K562 (cell line): ENCODE measurements at regions not wholly inside any gene's neighbourhood (a gene's known extent, or its start where the extent isn't known, plus 50 kb on each side); places are given as distances from the start of the nearest gene placed in this dataset.

Source experiments
- ATAC-seq: fragments of 200-7000 bp; cut with Tn5 transposase; 3 replicates; pipeline ENCODE4 v1.9.1; 2020; ENCODE audit warnings: moderate library complexity
- BruUV-seq: library from RNA; stranded (reverse); fragments of 400-500 nt; replicated peaks from 2 replicates; lab custom pipeline; 2021; lab: Mats Ljungman, UMichigan
- CTCF ChIA-PET: fragments of 300-600 bp; formaldehyde crosslinking; extraction: SDS; loops from one replicate; lab custom pipeline; 2021; ENCODE audit warnings: low intra/inter-chr PET ratio; lab: Yijun Ruan, JAX
- POLR2A ChIA-PET: fragments of 300-600, 350-650 bp; sonication (Branson Sonifier 250); formaldehyde crosslinking; extraction: SDS; loops from one replicate; lab custom pipeline; 2021; ENCODE audit warnings: antibody characterized with exemption, inconsistent platforms; lab: Yijun Ruan, JAX
- DNase-seq, 4 experiments: peaks; one replicate each; pipeline versions ENCODE4 v3.0.0 to v3.0.0-alpha.2; 2011 to 2018; ENCODE audit warnings: low spot score in 3 of 4, mixed read lengths in 3 of 4; ENCODE audit errors: extremely low read depth in 1 of 4
- FAIRE-seq: peaks from 2 replicates; lab custom pipeline; 2011; peaks lifted over from hg19 to GRCh38; lab: Jason Lieb, UNC
- H2AFZ ChIP-seq: 2 replicates; pipeline ENCODE4 v1.6.0; 2011; ENCODE audit warnings: low read depth, low read length, control low read depth, inconsistent platforms
- H3K27ac ChIP-seq: fragments of 200-600 bp; 3 replicates; pipeline ENCODE4 v1.8.0; 2011; ENCODE audit warnings: low read depth, mild to moderate bottlenecking, control low read depth, inconsistent platforms, low read length, moderate library complexity, mixed read lengths; ENCODE audit errors: extremely low read depth
- H3K27me3 ChIP-seq, 2 experiments: fragments of 300-600 bp in 1 of 2; 2 replicates in 1 of 2; 3 replicates in 1 of 2; pipeline versions ENCODE4 v1.6.0 to v1.8.0; 2011; ENCODE audit warnings: inconsistent platforms in 2 of 2, low read length in 2 of 2, mild to moderate bottlenecking in 1 of 2, mixed read lengths in 1 of 2, moderate library complexity in 1 of 2; ENCODE audit not compliant: control insufficient read depth in 2 of 2, insufficient read depth in 2 of 2
- H3K36me3 ChIP-seq: fragments of 300-600 bp; 3 replicates; pipeline ENCODE4 v1.8.0; 2011; ENCODE audit warnings: mild to moderate bottlenecking, low read length, inconsistent platforms; ENCODE audit not compliant: control insufficient read depth, insufficient read depth
- H3K4me1 ChIP-seq, 2 experiments: fragments of 200-600 bp in 1 of 2; replicated peaks in 1 of 2; 2 replicates in 1 of 2; 3 replicates in 1 of 2; pipeline versions ENCODE4 v1.5.1 to v1.8.0; 2011; ENCODE audit warnings: inconsistent platforms in 2 of 2, low read length in 2 of 2, mild to moderate bottlenecking in 1 of 2, mixed read lengths in 1 of 2, moderate library complexity in 1 of 2; ENCODE audit not compliant: control insufficient read depth in 2 of 2, insufficient read depth in 2 of 2
- H3K4me2 ChIP-seq: 2 replicates; pipeline ENCODE4 v1.6.1; 2011; ENCODE audit warnings: low read length, control low read depth, inconsistent platforms, mixed read lengths; ENCODE audit not compliant: insufficient read depth
- H3K4me3 ChIP-seq: fragments of 200-600 bp; sonication (generic), shearing (Covaris generic); 2 replicates; pipeline ENCODE4 v1.5.1; 2016; ENCODE audit warnings: control low read depth, inconsistent platforms
- H3K79me2 ChIP-seq: fragments of 200-600 bp; 3 replicates; pipeline ENCODE4 v1.8.0; 2011; ENCODE audit warnings: low read length, inconsistent platforms; ENCODE audit not compliant: control insufficient read depth, insufficient read depth
- H3K9ac ChIP-seq, 2 experiments: 2 replicates each; pipeline versions ENCODE4 v1.6.0 to v1.6.1; 2011; ENCODE audit warnings: low read depth in 2 of 2, low read length in 2 of 2, control low read depth in 1 of 2, inconsistent platforms in 1 of 2, mild to moderate bottlenecking in 1 of 2, mixed read lengths in 1 of 2; ENCODE audit not compliant: insufficient read depth in 1 of 2
- H3K9me1 ChIP-seq: one replicate; pipeline ENCODE4 v1.6.0; 2011; ENCODE audit warnings: inconsistent platforms, mild to moderate bottlenecking, low read length, moderate library complexity; ENCODE audit not compliant: control insufficient read depth, insufficient read depth
- H3K9me3 ChIP-seq: replicated peaks from 2 replicates; pipeline ENCODE4 v1.5.1; 2011; ENCODE audit warnings: low read depth, low read length, inconsistent platforms; ENCODE audit not compliant: control insufficient read depth, insufficient read depth
- H4K20me1 ChIP-seq: replicated peaks from 2 replicates; pipeline ENCODE4 v1.6.1; 2011; ENCODE audit warnings: low read length, inconsistent platforms, mixed read lengths; ENCODE audit not compliant: control insufficient read depth, insufficient read depth
- L3MBTL2 ChIP-seq: fragments of 450-650 bp; IDR thresholded peaks from 2 replicates; pipeline ENCODE4 v1.6.1; 2016; ENCODE audit warnings: mild to moderate bottlenecking, moderate library complexity
- MAZ ChIP-seq, 2 experiments: fragments of 450-650 bp in 1 of 2; sonication (generic) in 1 of 2; formaldehyde crosslinking; IDR thresholded peaks in 1 of 2; conservative IDR thresholded peaks in 1 of 2; 2 replicates each; pipeline versions ENCODE4 v1.4.0 to v1.5.0; 2020; ENCODE audit warnings: mild to moderate bottlenecking in 1 of 2, missing genetic modification reagents in 1 of 2
- SP2 ChIP-seq: IDR thresholded peaks from 2 replicates; pipeline ENCODE4 v1.6.1; 2011; ENCODE audit warnings: mild to moderate bottlenecking, low read depth, low read length, moderate library complexity; ENCODE audit not compliant: poor library complexity, severe bottlenecking; ENCODE audit errors: extremely low read depth
- YY1 ChIP-seq, 3 experiments: IDR thresholded peaks; 2 replicates each; pipeline ENCODE4 v1.6.1; 2011; ENCODE audit warnings: low read length in 2 of 3, mild to moderate bottlenecking in 2 of 3, moderate library complexity in 2 of 3, borderline replicate concordance in 1 of 3, control low read depth in 1 of 3, low read depth in 1 of 3; ENCODE audit not compliant: insufficient read depth in 3 of 3, insufficient replicate concordance in 2 of 3, control insufficient read depth in 1 of 3, insufficient read length in 1 of 3; ENCODE audit errors: extremely low read depth in 1 of 3
- ZNF282 ChIP-seq: sonication (generic); formaldehyde crosslinking; IDR thresholded peaks from 2 replicates; pipeline ENCODE4 v1.8.1; 2023; ENCODE audit warnings: missing genetic modification reagents
- WGBS: fragments of 100-300 bp; shearing (Covaris generic); methylation state at CpG from one replicate; pipeline ENCODE4 v1.1.6; 2016; ENCODE audit warnings: low coverage, mixed read lengths; ENCODE audit not compliant: insufficient coverage; ENCODE audit errors: missing lambda C conversion rate; 5-methylcytosine and 5-hydroxymethylcytosine counted together
- in situ Hi-C: fragments of 300-500 bp; cut with MboI; formaldehyde crosslinking; loops from 4 replicates; pipeline ENCODE4 v1.15.0; 2018; ENCODE audit warnings: inconsistent platforms, mixed read lengths
- intact Hi-C: fragments of 100-400 bp; cut with micrococcal nuclease; formaldehyde crosslinking; loops from 2 replicates; pipeline ENCODE4 v1.14.2; 2022
- TF ChIP-seq, protein P1 (sequence below): fragments of 250-450 bp; sonication (Bioruptor Pico); IDR thresholded peaks from 2 replicates; pipeline ENCODE4 v1.8.0; 2021; ENCODE audit warnings: borderline replicate concordance, mild to moderate bottlenecking, moderate library complexity; ENCODE audit not compliant: poor library complexity, severe bottlenecking
- TF ChIP-seq, protein P2 (sequence below): fragments of 450-650 bp; IDR thresholded peaks from 2 replicates; pipeline ENCODE4 v1.6.1; 2016; ENCODE audit warnings: mild to moderate bottlenecking, moderate library complexity

DNA sequence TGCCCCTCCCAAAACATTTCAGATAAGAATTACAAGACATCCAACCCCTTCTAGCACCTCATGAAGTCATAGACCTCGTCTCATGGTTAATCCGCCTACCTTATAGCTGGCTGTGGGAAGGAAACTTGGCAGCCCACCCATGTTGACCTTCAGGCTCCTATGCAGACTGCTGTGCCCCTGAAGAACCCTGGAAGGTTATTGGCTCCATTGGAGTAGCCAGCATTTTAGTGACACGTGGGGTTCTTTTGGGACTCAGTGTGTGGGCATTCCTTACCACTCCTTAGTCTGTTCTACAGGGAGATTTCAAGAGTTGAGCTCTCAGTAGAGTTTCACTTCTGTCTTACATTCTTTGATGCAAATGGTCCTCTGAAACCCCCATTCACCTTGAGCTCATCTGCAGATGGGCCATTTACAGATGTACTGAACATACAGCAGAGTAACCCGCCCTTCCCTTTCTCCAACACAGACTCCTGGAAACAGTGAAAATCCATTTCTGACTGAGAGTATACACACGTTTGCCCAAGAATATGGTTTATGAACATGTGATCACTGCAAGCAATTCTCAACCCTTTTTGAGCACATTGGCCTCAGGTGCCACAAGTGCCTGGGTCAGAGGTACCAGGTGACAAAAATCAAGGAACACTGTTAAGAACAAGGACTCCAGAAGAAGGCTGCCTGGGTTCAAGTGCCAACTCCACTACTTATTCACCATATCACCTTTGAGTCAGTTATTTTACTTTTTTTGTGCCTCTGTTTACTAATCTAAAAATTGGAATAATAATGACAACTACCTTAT is 54.0 kb upstream of the HECW1 start:
- CTCF ChIA-PET = no interaction called here
- H3K4me3 ChIP-seq = peak overlapping the region; percentile 46
- TF ChIP-seq, protein P1, sequence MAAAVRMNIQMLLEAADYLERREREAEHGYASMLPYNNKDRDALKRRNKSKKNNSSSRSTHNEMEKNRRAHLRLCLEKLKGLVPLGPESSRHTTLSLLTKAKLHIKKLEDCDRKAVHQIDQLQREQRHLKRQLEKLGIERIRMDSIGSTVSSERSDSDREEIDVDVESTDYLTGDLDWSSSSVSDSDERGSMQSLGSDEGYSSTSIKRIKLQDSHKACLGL (CRISPR knock-in tag) = no peak
- TF ChIP-seq SP2 = no peak
- no peak for TF ChIP-seq ZNF282 (CRISPR knock-in tag)
- peak; percentile 59 for TF ChIP-seq L3MBTL2
- TF ChIP-seq MAZ (CRISPR knock-in tag; conservative IDR thresholded peaks at IDR 0.05 in 1 of 2, IDR thresholded peaks at IDR 0.05 in 1 of 2) = peak in 1 of 2 experiments; percentile 17; a peak in 1 of 4 replicates
- TF ChIP-seq, protein P2, sequence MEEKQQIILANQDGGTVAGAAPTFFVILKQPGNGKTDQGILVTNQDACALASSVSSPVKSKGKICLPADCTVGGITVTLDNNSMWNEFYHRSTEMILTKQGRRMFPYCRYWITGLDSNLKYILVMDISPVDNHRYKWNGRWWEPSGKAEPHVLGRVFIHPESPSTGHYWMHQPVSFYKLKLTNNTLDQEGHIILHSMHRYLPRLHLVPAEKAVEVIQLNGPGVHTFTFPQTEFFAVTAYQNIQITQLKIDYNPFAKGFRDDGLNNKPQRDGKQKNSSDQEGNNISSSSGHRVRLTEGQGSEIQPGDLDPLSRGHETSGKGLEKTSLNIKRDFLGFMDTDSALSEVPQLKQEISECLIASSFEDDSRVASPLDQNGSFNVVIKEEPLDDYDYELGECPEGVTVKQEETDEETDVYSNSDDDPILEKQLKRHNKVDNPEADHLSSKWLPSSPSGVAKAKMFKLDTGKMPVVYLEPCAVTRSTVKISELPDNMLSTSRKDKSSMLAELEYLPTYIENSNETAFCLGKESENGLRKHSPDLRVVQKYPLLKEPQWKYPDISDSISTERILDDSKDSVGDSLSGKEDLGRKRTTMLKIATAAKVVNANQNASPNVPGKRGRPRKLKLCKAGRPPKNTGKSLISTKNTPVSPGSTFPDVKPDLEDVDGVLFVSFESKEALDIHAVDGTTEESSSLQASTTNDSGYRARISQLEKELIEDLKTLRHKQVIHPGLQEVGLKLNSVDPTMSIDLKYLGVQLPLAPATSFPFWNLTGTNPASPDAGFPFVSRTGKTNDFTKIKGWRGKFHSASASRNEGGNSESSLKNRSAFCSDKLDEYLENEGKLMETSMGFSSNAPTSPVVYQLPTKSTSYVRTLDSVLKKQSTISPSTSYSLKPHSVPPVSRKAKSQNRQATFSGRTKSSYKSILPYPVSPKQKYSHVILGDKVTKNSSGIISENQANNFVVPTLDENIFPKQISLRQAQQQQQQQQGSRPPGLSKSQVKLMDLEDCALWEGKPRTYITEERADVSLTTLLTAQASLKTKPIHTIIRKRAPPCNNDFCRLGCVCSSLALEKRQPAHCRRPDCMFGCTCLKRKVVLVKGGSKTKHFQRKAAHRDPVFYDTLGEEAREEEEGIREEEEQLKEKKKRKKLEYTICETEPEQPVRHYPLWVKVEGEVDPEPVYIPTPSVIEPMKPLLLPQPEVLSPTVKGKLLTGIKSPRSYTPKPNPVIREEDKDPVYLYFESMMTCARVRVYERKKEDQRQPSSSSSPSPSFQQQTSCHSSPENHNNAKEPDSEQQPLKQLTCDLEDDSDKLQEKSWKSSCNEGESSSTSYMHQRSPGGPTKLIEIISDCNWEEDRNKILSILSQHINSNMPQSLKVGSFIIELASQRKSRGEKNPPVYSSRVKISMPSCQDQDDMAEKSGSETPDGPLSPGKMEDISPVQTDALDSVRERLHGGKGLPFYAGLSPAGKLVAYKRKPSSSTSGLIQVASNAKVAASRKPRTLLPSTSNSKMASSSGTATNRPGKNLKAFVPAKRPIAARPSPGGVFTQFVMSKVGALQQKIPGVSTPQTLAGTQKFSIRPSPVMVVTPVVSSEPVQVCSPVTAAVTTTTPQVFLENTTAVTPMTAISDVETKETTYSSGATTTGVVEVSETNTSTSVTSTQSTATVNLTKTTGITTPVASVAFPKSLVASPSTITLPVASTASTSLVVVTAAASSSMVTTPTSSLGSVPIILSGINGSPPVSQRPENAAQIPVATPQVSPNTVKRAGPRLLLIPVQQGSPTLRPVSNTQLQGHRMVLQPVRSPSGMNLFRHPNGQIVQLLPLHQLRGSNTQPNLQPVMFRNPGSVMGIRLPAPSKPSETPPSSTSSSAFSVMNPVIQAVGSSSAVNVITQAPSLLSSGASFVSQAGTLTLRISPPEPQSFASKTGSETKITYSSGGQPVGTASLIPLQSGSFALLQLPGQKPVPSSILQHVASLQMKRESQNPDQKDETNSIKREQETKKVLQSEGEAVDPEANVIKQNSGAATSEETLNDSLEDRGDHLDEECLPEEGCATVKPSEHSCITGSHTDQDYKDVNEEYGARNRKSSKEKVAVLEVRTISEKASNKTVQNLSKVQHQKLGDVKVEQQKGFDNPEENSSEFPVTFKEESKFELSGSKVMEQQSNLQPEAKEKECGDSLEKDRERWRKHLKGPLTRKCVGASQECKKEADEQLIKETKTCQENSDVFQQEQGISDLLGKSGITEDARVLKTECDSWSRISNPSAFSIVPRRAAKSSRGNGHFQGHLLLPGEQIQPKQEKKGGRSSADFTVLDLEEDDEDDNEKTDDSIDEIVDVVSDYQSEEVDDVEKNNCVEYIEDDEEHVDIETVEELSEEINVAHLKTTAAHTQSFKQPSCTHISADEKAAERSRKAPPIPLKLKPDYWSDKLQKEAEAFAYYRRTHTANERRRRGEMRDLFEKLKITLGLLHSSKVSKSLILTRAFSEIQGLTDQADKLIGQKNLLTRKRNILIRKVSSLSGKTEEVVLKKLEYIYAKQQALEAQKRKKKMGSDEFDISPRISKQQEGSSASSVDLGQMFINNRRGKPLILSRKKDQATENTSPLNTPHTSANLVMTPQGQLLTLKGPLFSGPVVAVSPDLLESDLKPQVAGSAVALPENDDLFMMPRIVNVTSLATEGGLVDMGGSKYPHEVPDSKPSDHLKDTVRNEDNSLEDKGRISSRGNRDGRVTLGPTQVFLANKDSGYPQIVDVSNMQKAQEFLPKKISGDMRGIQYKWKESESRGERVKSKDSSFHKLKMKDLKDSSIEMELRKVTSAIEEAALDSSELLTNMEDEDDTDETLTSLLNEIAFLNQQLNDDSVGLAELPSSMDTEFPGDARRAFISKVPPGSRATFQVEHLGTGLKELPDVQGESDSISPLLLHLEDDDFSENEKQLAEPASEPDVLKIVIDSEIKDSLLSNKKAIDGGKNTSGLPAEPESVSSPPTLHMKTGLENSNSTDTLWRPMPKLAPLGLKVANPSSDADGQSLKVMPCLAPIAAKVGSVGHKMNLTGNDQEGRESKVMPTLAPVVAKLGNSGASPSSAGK = peak; percentile 68
- TF ChIP-seq YY1 (IDR thresholded peaks at IDR 0.05; ENCODE audit: borderline replicate concordance in 1 of 3, control insufficient read depth in 1 of 3, extremely low read depth in 1 of 3, insufficient read depth in 3 of 3, insufficient read length in 1 of 3, insufficient replicate concordance in 2 of 3, low read depth in 1 of 3, low read length in 2 of 3) = peak in 1 of 3 experiments; percentile 8

More for the DNA sequence above, 54.0 kb upstream of the HECW1 start:
- Histone ChIP-seq H3K79me2 (peaks cover 10% of the 10 kb centered on the region; the same call in 2 of the 3 replicates), H4K20me1 (no peaks in the 10 kb centered on the region), H3K9me3 (no peaks in the 10 kb centered on the region; the same call in 1 of the 2 replicates), H3K27me3 (no peaks in the 10 kb centered on the region), H3K4me1 (peaks cover 7 to 10% of the 10 kb centered on the region in 2 experiments; a peak in 4 of 5 replicates), H3K36me3 (no peaks in the 10 kb centered on the region), H3K9ac (peak overlapping the region; percentile 79 to 87; a peak in 3 of 4 replicates), H3K4me2 (peak overlapping the region; percentile 99), H3K9me1 (no peaks in the 10 kb centered on the region), H2AFZ (peak overlapping the region; percentile 91), H3K27ac (peak overlapping the region; percentile 93)
- peak in 2 of 4 experiments; percentile 28 to 34 for DNase-seq
- intact Hi-C loops = loop anchor here (2.0 to 5.0 kb wide), 3 partner anchors 24 to 116 kb away; no protein-coding TSS in a partner anchor
- POLR2A ChIA-PET = interaction anchor here (0.6 to 2.1 kb wide), 8 partner anchors 9 to 300 kb away, joined by 3 to 10 read pairs (median 3); no protein-coding TSS in a partner anchor
- in situ Hi-C loops = no loop called here
- peak; percentile 82 for ATAC-seq
- peak; percentile 52 for FAIRE-seq
- BruUV-seq = no TSS peak
- 29% methylated on average over 5 of the region's 5 CpGs for WGBS
